MCF 10A (cell line): ENCODE measurements at regions not wholly inside any gene's neighbourhood (a gene's known extent, or its start where the extent isn't known, plus 50 kb on each side); places are given as distances from the start of the nearest gene placed in this dataset.

Experiments
- BruUV-seq: library from RNA; stranded (reverse); fragments of 400-500 nt; replicated peaks from 2 replicates; lab custom pipeline; 2021; lab: Mats Ljungman, UMichigan
- CTCF ChIA-PET: fragments of 300-600 bp; sonication (Branson Sonifier 250); formaldehyde crosslinking; extraction: SDS; loops from one replicate; lab custom pipeline; 2021; ENCODE audit warnings: antibody characterized with exemption, inconsistent platforms; lab: Yijun Ruan, JAX
- POLR2A ChIA-PET: fragments of 300-600, 350-650 bp; sonication (Branson Sonifier 250); formaldehyde crosslinking; extraction: SDS; loops from one replicate; lab custom pipeline; 2020; ENCODE audit warnings: antibody characterized with exemption, inconsistent platforms; lab: Yijun Ruan, JAX
- DNase-seq: peaks from one replicate; pipeline ENCODE4 v3.0.0-alpha.2; 2018; ENCODE audit not compliant: unreplicated experiment
- H3K27ac Mint-ChIP-seq: one replicate; pipeline ENCODE4 v1.8.0; 2022; ENCODE audit warnings: mild to moderate bottlenecking, low read depth, mixed read lengths; ENCODE audit not compliant: unreplicated experiment
- H3K27me3 Mint-ChIP-seq: one replicate; pipeline ENCODE4 v1.8.0; 2022; ENCODE audit warnings: mixed read lengths; ENCODE audit not compliant: insufficient read depth, unreplicated experiment
- H3K36me3 Mint-ChIP-seq: one replicate; pipeline ENCODE4 v1.8.0; 2022; ENCODE audit warnings: mild to moderate bottlenecking, moderate library complexity, mixed read lengths; ENCODE audit not compliant: insufficient read depth, unreplicated experiment
- H3K4me1 Mint-ChIP-seq: one replicate; pipeline ENCODE4 v1.8.0; 2022; ENCODE audit warnings: mixed read lengths; ENCODE audit not compliant: insufficient read depth, unreplicated experiment
- H3K4me3 Mint-ChIP-seq: one replicate; pipeline ENCODE4 v1.8.0; 2022; ENCODE audit warnings: mild to moderate bottlenecking, moderate library complexity, mixed read lengths; ENCODE audit not compliant: unreplicated experiment
- H3K9me3 Mint-ChIP-seq: one replicate; pipeline ENCODE4 v1.8.0; 2022; ENCODE audit warnings: mixed read lengths; ENCODE audit not compliant: unreplicated experiment
- intact Hi-C: fragments of 100-400 bp; cut with micrococcal nuclease; formaldehyde crosslinking; loops from 2 replicates; pipeline ENCODE4 v1.14.1; 2022
- TF ChIP-seq, protein P1 (sequence below): fragments of 200-600 bp; IDR thresholded peaks from one replicate; pipeline ENCODE4 v1.8.0; 2022; ENCODE audit warnings: antibody characterized with exemption, mild to moderate bottlenecking; ENCODE audit not compliant: unreplicated experiment

DNA sequence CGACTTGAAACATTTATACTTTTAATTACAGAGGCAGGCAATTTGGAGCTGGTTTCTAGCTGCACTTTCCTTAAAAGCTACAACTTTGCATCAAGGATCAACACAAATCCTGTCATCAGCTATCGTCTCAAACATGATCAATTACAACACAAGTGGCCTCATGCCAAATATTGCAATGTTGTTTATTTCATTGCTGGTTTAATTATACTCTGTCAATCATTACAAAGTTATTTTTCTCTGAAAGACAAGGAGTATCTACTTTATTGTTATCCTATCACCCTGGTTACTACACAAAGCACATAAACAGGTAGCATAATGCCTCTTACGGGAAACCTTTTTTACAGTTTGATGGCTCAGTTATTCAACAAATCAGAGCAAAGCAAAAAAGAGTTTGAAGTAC lies 58.0 kb upstream of the FOXB1 start:
- POLR2A ChIA-PET: interaction anchor here (1.2 kb wide), 1 partner anchor 62 kb away, joined by 6 read pairs; no protein-coding TSS in a partner anchor
- no TSS peak for BruUV-seq
- TF ChIP-seq, protein P1, sequence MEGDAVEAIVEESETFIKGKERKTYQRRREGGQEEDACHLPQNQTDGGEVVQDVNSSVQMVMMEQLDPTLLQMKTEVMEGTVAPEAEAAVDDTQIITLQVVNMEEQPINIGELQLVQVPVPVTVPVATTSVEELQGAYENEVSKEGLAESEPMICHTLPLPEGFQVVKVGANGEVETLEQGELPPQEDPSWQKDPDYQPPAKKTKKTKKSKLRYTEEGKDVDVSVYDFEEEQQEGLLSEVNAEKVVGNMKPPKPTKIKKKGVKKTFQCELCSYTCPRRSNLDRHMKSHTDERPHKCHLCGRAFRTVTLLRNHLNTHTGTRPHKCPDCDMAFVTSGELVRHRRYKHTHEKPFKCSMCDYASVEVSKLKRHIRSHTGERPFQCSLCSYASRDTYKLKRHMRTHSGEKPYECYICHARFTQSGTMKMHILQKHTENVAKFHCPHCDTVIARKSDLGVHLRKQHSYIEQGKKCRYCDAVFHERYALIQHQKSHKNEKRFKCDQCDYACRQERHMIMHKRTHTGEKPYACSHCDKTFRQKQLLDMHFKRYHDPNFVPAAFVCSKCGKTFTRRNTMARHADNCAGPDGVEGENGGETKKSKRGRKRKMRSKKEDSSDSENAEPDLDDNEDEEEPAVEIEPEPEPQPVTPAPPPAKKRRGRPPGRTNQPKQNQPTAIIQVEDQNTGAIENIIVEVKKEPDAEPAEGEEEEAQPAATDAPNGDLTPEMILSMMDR: no peak
- H3K27me3 Mint-ChIP-seq: no peaks in the 10 kb centered on the region
- H3K4me1 Mint-ChIP-seq: no peaks in the 10 kb centered on the region
- CTCF ChIA-PET: interaction anchor here (0.7 to 1.9 kb wide), 3 partner anchors 11 to 29 kb away, joined by 3 to 6 read pairs (median 3); no protein-coding TSS in a partner anchor
- no peaks in the 10 kb centered on the region for H3K9me3 Mint-ChIP-seq
- no peak overlapping the region for H3K27ac Mint-ChIP-seq
- DNase-seq: no peak
- intact Hi-C loops: no loop called here
- H3K36me3 Mint-ChIP-seq: no peaks in the 10 kb centered on the region
- H3K4me3 Mint-ChIP-seq: no peak overlapping the region

- H3K36me3 Mint-ChIP-seq: no peaks in the 10 kb centered on the region
- CTCF ChIA-PET: interaction anchor here (0.6 to 1.9 kb wide), 5 partner anchors 12 to 182 kb away, joined by 3 to 6 read pairs (median 4); no protein-coding TSS in a partner anchor
- no peaks in the 10 kb centered on the region for H3K4me1 Mint-ChIP-seq
- no peaks in the 10 kb centered on the region for H3K9me3 Mint-ChIP-seq
- TF ChIP-seq, protein P1: no peak
- intact Hi-C loops: no loop called here
- H3K27ac Mint-ChIP-seq: no peak overlapping the region
- H3K4me3 Mint-ChIP-seq: no peak overlapping the region
- no TSS peak for BruUV-seq
- no peak for DNase-seq
- H3K27me3 Mint-ChIP-seq: no peaks in the 10 kb centered on the region
- POLR2A ChIA-PET: interaction anchor here (0.6 to 1.2 kb wide), 2 partner anchors 26 to 63 kb away, joined by 3 to 6 read pairs; no protein-coding TSS in a partner anchor
These were observed 59.1 kb upstream of the FOXB1 start for GRCh38 chr15:59945036-59945435.

- BruUV-seq: no TSS peak
- intact Hi-C loops: no loop called here
- H3K4me3 Mint-ChIP-seq: no peak overlapping the region
- H3K9me3 Mint-ChIP-seq: no peaks in the 10 kb centered on the region
- no peak overlapping the region for H3K27ac Mint-ChIP-seq
- H3K4me1 Mint-ChIP-seq: no peaks in the 10 kb centered on the region
- POLR2A ChIA-PET: interaction anchor here (0.7 kb wide), 1 partner anchor 19 kb away, joined by 3 read pairs; no protein-coding TSS in a partner anchor
- TF ChIP-seq, protein P1: no peak
- H3K36me3 Mint-ChIP-seq: no peaks in the 10 kb centered on the region
- CTCF ChIA-PET: interaction anchor here (0.6 to 1.0 kb wide), 4 partner anchors 9 to 970 kb away, joined by 3 to 4 read pairs (median 3); no protein-coding TSS in a partner anchor
- peak; percentile 17 for DNase-seq
- no peaks in the 10 kb centered on the region for H3K27me3 Mint-ChIP-seq
These were observed 62.5 kb upstream of the FOXB1 start for GRCh38 chr15:59941612-59942011.

DNA sequence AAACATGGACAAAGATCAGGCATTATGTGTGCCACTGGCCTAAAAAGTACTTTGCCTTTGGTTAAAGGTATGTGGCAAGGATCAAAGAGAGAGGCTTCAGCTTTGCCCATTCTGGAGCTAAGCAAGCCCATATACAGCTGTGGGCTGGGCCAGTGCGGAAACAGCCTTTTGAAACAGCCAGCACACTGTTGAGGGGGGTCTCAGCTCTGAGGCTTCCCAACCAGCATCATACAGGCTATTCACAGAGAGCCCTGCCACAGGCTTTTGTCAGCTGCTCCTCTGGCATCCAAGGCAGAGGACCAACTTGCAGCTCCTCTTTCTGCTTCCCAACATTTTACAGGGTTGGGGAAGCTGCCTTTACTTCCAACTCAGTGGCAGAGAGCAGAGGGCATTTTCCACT lies 63.2 kb upstream of the FOXB1 start:
- Mint-ChIP-seq H3K36me3 (no peaks in the 10 kb centered on the region), H3K27me3 (no peaks in the 10 kb centered on the region), H3K4me3 (no peak overlapping the region), H3K27ac (no peak overlapping the region), H3K4me1 (no peaks in the 10 kb centered on the region), H3K9me3 (no peaks in the 10 kb centered on the region)
- ChIA-PET CTCF (no interaction called here), POLR2A (interaction anchor here (0.7 kb wide), 1 partner anchor 232 kb away, joined by 3 read pairs; no protein-coding TSS in a partner anchor)
- no TSS peak for BruUV-seq
- DNase-seq: no peak
- intact Hi-C loops: no loop called here
- TF ChIP-seq, protein P1: no peak
